ENCODE measurements at regions not wholly inside any gene's neighbourhood (a gene's known extent, or its start where the extent isn't known, plus 50 kb on each side); places are given as distances from the start of the nearest gene placed in this dataset.

DNA sequence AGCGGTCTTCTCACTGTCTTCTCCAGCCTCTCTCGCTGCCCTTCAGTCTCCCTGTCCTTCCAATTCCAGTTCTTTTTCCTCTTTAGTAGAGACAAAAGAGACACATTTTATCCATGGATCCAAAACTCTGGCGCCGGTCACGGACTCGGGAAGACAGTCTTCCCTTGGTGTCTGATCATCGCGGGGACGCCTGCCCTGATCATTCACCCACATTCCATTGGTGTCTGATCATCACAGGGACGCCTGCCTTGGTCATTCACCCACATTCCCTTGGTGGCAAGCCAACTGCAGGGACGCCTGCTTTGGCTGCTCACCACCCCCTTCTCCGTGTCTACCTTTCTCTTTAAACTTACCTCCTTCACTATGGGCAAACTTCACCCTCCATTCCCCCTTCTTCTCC, 619.5 kb downstream of the RERGL start:
- TF ChIP-seq, protein P1, sequence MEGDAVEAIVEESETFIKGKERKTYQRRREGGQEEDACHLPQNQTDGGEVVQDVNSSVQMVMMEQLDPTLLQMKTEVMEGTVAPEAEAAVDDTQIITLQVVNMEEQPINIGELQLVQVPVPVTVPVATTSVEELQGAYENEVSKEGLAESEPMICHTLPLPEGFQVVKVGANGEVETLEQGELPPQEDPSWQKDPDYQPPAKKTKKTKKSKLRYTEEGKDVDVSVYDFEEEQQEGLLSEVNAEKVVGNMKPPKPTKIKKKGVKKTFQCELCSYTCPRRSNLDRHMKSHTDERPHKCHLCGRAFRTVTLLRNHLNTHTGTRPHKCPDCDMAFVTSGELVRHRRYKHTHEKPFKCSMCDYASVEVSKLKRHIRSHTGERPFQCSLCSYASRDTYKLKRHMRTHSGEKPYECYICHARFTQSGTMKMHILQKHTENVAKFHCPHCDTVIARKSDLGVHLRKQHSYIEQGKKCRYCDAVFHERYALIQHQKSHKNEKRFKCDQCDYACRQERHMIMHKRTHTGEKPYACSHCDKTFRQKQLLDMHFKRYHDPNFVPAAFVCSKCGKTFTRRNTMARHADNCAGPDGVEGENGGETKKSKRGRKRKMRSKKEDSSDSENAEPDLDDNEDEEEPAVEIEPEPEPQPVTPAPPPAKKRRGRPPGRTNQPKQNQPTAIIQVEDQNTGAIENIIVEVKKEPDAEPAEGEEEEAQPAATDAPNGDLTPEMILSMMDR (IDR thresholded peaks at IDR 0.05), result no peak

DNA sequence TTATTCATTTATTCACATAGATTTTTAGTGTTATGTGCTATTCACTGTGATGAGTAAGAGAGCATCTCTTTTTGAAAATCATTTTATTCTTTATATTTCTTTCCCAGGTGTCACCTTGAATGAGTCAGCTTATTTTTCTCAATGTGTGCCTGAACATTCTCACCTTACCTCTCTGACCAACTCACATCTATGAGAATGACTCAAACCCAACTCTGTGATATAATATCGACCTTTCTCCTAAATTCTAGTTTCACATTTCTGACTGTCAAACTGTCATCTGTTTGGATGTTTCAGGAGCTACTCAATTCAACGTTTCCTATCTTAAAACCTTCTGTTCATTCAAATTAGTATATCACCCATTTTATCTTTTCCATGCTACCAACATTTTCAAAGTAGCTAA, 630.8 kb downstream of the RERGL start:
- TF ChIP-seq, protein P1 (IDR thresholded peaks at IDR 0.05), result no peak

DNA sequence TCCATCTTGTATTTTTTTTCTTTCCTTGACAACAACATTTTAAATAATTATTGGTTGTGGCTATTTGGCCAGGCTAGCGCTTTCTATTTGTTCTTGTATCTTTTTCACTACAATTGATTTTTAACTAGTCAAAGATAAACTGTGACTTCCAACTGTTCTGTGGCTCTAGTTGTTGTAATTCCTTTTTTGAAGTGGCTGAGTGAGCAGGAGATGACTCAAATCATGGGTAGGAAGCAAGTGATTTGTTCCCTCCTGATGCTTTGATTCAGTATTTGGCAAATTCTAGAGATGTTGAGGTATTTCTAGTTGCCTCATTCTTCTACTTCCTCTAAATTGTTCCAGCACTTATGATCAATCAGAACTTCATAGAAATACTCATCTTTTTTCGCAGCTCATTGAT, 633.5 kb downstream of the RERGL start:
- TF ChIP-seq, protein P1 (IDR thresholded peaks at IDR 0.05), result no peak

DNA sequence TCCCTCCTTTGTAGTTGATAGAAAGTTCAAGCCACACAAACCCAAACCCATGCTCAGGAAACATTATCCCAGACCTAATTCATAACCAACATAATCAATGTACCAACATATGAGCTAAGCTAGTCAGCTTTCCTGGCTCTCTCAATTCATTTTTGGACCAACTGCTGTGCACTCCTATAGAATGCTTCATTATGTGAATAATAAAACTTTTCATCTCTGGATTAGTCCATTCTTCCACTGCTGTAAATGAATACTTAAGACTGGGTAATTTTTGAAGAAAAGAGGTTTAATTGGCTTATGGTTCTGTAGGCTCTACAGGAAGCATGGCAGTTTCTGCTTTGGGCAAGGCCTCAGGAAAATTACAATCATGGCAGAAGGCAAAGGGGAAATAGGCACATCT, 651.9 kb downstream of the RERGL start:
- TF ChIP-seq, protein P1 (IDR thresholded peaks at IDR 0.05), result no peak

DNA sequence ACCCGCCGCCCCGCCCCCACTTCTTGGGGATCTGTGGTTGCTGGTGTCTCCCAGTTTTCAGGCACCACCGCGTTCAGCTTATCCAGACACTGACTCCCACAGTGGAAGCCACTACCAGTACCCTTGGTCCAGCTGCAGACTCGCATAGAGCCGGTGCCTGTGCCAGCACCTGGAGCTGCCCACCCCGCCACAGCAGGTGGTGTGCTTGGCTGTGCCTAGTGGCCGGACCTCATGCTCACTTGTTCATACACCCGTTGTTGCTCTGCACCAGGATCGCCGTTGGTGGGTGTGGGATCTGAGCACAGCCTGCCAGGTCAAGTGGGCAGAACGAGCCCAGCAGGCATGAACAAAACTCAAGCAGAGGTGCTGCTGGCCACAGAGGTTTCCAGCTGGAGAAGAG, 673.2 kb downstream of the RERGL start:
- TF ChIP-seq, protein P1 (IDR thresholded peaks at IDR 0.05), result no peak

DNA sequence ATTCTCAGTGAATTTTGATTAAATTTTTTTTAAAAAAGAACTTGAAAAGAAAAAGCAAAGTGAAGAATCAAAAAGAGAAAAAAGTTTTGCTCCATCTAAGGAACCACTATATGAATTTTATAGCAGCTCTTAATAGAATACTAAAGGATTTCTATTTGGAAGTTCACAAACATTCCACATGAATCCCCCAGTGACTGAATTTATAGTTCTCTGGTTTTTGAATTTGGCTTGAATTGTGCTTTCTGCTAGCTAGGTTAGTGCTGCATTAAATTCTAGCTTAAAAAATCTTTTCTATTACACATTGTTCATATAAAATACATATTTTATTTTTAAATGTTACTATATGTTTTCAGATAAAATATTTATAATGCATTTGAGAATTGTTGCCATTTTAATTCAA, 675.4 kb downstream of the RERGL start:
- TF ChIP-seq, protein P1 (IDR thresholded peaks at IDR 0.05), result no peak

DNA sequence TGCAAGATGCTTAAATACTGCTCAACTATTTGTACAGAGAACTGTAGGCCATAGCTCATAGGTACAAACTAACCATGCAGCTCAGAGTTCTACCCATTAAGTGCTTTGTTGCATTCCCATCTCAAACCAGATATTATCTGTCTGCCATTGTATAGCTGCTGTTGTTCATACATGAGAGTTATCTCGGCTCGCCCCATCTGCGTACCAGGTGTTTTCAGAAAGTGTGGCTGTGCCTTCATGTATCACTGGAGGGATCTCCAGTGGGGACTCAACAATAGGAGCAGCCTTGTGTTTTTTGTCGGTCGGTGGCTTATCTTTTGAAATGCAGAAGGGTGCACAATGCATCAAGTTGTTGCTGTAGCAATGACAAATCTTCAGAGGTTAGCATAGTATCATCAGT, 678.3 kb downstream of the RERGL start:
- TF ChIP-seq, protein P1 (IDR thresholded peaks at IDR 0.05), result no peak

DNA sequence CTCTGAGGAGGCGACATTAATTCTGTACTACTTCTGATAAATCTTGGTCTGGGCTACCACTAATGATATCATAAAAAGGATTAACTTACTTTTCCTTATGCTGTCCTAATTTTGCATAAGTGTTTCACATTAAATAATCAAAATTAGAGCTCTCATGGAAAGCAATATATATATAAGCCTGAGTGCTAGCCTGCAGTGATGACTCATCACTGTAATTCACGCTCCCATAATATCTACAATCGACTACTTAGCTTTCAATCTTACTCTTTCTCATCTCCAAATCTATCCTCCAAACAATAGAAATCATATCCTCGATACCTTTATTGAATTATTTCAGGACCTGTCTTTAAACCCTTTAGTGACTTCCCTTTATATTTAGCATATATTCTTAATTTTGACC, 701.3 kb downstream of the RERGL start:
- TF ChIP-seq, protein P1 (IDR thresholded peaks at IDR 0.05), result no peak

Measured in LNCAP (cell line).